ENCODE measurements at regions not wholly inside any gene's neighbourhood (a gene's known extent, or its start where the extent isn't known, plus 50 kb on each side); places are given as distances from the start of the nearest gene placed in this dataset.

DNA sequence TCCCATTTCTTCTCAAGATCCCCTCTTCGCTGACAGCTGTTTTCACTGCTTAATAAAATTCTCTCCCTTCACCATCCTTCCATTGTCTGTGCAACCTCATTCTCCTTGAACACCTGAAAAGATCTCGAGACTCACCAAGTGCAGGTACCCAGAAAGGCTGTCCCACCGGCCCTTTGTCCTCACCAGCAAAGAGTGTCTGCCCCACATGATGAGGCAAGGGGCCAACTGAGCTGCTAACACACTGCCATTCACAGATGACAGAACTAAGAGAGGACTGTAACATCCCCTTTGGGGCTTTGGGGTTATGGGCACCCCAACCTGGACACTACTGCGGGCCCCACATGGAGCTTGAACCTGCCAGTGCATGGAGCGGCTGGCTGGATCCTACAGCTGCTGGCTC is 771.4 kb upstream of the MIR17HG start:
- no peak for DNase-seq (ENCODE audit: low spot score)
- no peak overlapping the region for H3K27ac Mint-ChIP-seq
- H3K79me2 ChIP-seq (ENCODE audit: low read depth), result no peaks in the 10 kb centered on the region

GRCh38 chr13:90577726-90578125 is 769.8 kb upstream of the MIR17HG start:
- no peaks in the 10 kb centered on the region for H3K36me3 ChIP-seq
- no peak overlapping the region for H3K9ac ChIP-seq
- no peak overlapping the region for H3K4me3 ChIP-seq
- Mint-ChIP-seq H3K27ac (no peak overlapping the region), H3K9me3 (peaks cover 4% of the 10 kb centered on the region), H3K27me3 (ENCODE audit: insufficient read depth, low read depth) (no peaks in the 10 kb centered on the region), H3K4me1 (no peaks in the 10 kb centered on the region), H3K36me3 (no peaks in the 10 kb centered on the region), H3K4me3 (no peak overlapping the region)
- TF ChIP-seq, protein P1, sequence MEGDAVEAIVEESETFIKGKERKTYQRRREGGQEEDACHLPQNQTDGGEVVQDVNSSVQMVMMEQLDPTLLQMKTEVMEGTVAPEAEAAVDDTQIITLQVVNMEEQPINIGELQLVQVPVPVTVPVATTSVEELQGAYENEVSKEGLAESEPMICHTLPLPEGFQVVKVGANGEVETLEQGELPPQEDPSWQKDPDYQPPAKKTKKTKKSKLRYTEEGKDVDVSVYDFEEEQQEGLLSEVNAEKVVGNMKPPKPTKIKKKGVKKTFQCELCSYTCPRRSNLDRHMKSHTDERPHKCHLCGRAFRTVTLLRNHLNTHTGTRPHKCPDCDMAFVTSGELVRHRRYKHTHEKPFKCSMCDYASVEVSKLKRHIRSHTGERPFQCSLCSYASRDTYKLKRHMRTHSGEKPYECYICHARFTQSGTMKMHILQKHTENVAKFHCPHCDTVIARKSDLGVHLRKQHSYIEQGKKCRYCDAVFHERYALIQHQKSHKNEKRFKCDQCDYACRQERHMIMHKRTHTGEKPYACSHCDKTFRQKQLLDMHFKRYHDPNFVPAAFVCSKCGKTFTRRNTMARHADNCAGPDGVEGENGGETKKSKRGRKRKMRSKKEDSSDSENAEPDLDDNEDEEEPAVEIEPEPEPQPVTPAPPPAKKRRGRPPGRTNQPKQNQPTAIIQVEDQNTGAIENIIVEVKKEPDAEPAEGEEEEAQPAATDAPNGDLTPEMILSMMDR (IDR thresholded peaks at IDR 0.05), result no peak
- TF ChIP-seq EZH2phosphoT487 (IDR thresholded peaks at IDR 0.05) (no peak), EZH2 (IDR thresholded peaks at IDR 0.05) (no peak)
- no peak overlapping the region for H3K27ac ChIP-seq
- no peak overlapping the region for H2AFZ ChIP-seq (replicated peaks)
- no peaks in the 10 kb centered on the region for H4K20me1 ChIP-seq (ENCODE audit: low read depth)
- no peaks in the 10 kb centered on the region for H3K9me3 ChIP-seq (ENCODE audit: low read depth)
- DNase-seq (ENCODE audit: low spot score), result no peak
- no peaks in the 10 kb centered on the region for H3K4me1 ChIP-seq
- no peaks in the 10 kb centered on the region for H3K79me2 ChIP-seq (ENCODE audit: low read depth)
- H3K4me2 ChIP-seq, result no peak overlapping the region
- H3K27me3 ChIP-seq, result no peaks in the 10 kb centered on the region
- H3F3A ChIP-seq (ENCODE audit: low read depth), result no peaks in the 10 kb centered on the region

More for the DNA sequence above, 771.4 kb upstream of the MIR17HG start:
- Histone ChIP-seq H3K4me3 (no peak overlapping the region), H3K36me3 (no peaks in the 10 kb centered on the region), H3K27ac (no peak overlapping the region), H3K4me1 (no peaks in the 10 kb centered on the region), H3K4me2 (no peak overlapping the region), H3K9ac (no peak overlapping the region), H4K20me1 (ENCODE audit: low read depth) (no peaks in the 10 kb centered on the region), H3K27me3 (no peaks in the 10 kb centered on the region), H3F3A (ENCODE audit: low read depth) (no peaks in the 10 kb centered on the region), H2AFZ (replicated peaks) (no peak overlapping the region), H3K9me3 (ENCODE audit: low read depth) (no peaks in the 10 kb centered on the region)
- no peak for TF ChIP-seq EZH2 (IDR thresholded peaks at IDR 0.05)
- TF ChIP-seq, protein P1 (IDR thresholded peaks at IDR 0.05), result no peak
- TF ChIP-seq EZH2phosphoT487 (IDR thresholded peaks at IDR 0.05), result no peak
- Mint-ChIP-seq H3K9me3 (peaks cover 2% of the 10 kb centered on the region), H3K36me3 (no peaks in the 10 kb centered on the region), H3K4me1 (no peaks in the 10 kb centered on the region), H3K27me3 (ENCODE audit: insufficient read depth, low read depth) (no peaks in the 10 kb centered on the region), H3K4me3 (no peak overlapping the region)

GRCh38 chr13:90585392-90585791 is 762.1 kb upstream of the MIR17HG start:
- Histone ChIP-seq H2AFZ (replicated peaks) (no peak overlapping the region), H3K27me3 (no peaks in the 10 kb centered on the region), H3K79me2 (ENCODE audit: low read depth) (no peaks in the 10 kb centered on the region), H3K36me3 (no peaks in the 10 kb centered on the region), H3K9me3 (ENCODE audit: low read depth) (no peaks in the 10 kb centered on the region), H3K27ac (no peak overlapping the region), H3K9ac (no peak overlapping the region), H4K20me1 (ENCODE audit: low read depth) (no peaks in the 10 kb centered on the region), H3K4me2 (no peak overlapping the region), H3K4me3 (no peak overlapping the region), H3F3A (ENCODE audit: low read depth) (no peaks in the 10 kb centered on the region), H3K4me1 (no peaks in the 10 kb centered on the region)
- TF ChIP-seq EZH2 (IDR thresholded peaks at IDR 0.05) (no peak), EZH2phosphoT487 (IDR thresholded peaks at IDR 0.05) (no peak)
- TF ChIP-seq, protein P1 (IDR thresholded peaks at IDR 0.05), result no peak
- DNase-seq (ENCODE audit: low spot score), result no peak
- H3K4me3 Mint-ChIP-seq, result no peak overlapping the region
- H3K27ac Mint-ChIP-seq, result no peak overlapping the region
- H3K27me3 Mint-ChIP-seq (ENCODE audit: insufficient read depth, low read depth), result no peaks in the 10 kb centered on the region
- H3K4me1 Mint-ChIP-seq, result no peaks in the 10 kb centered on the region
- H3K36me3 Mint-ChIP-seq, result no peaks in the 10 kb centered on the region
- peaks cover 11% of the 10 kb centered on the region for H3K9me3 Mint-ChIP-seq

Data from neural progenitor cell (in vitro differentiated cells).